ENCODE measurements at regions not wholly inside any gene's neighbourhood (a gene's known extent, or its start where the extent isn't known, plus 50 kb on each side); places are given as distances from the start of the nearest gene placed in this dataset.
"Not testable (repeated sequence)": the region's sequence is repeated elsewhere in the genome, so short reads cannot be mapped to it uniquely, and the experiment has no call there.

- CTCF ChIA-PET = interaction anchor here (0.9 kb wide), 1 partner anchor 9 kb away, joined by 3 read pairs; no protein-coding TSS in a partner anchor
- intact Hi-C loops (cut with DNase I, micrococcal nuclease) = no loop called here
- Mint-ChIP-seq H3K4me1 (no peaks in the 10 kb centered on the region), H3K27me3 (peaks cover 1% of the 10 kb centered on the region), H3K36me3 (ENCODE audit: low read depth) (no peaks in the 10 kb centered on the region), H3K27ac (no peak overlapping the region), H3K9me3 (ENCODE audit: low read depth) (no peaks in the 10 kb centered on the region), H3K4me3 (no peak overlapping the region)
- no peak for DNase-seq
- no peak for ATAC-seq
- POLR2A ChIA-PET = no interaction called here
Measured at GRCh38 chr6:153367021-153367420, 235.9 kb upstream of the RGS17 start.

GRCh38 chr6:153357391-153357790 is 226.3 kb upstream of the RGS17 start:
- no peaks in the 10 kb centered on the region for H3K4me1 Mint-ChIP-seq
- no peaks in the 10 kb centered on the region for H3K27me3 Mint-ChIP-seq
- no peak for DNase-seq
- peaks cover 2% of the 10 kb centered on the region for H3K9me3 Mint-ChIP-seq (ENCODE audit: low read depth)
- ChIA-PET POLR2A (no interaction called here), CTCF (no interaction called here)
- no peak overlapping the region for H3K27ac Mint-ChIP-seq
- ATAC-seq = no peak
- intact Hi-C loops (cut with DNase I, micrococcal nuclease) = no loop called here
- H3K36me3 Mint-ChIP-seq (ENCODE audit: low read depth) = no peaks in the 10 kb centered on the region
- no peak overlapping the region for H3K4me3 Mint-ChIP-seq

GRCh38 chr6:153340568-153340967 is 209.5 kb upstream of the RGS17 start:
- ChIA-PET POLR2A (no interaction called here), CTCF (interaction anchor here (0.7 kb wide), 1 partner anchor 304 kb away, joined by 4 read pairs; no protein-coding TSS in a partner anchor)
- no peaks in the 10 kb centered on the region for H3K27me3 Mint-ChIP-seq
- no peak overlapping the region for H3K4me3 Mint-ChIP-seq
- H3K4me1 Mint-ChIP-seq = no peaks in the 10 kb centered on the region
- H3K36me3 Mint-ChIP-seq (ENCODE audit: low read depth) = no peaks in the 10 kb centered on the region
- H3K27ac Mint-ChIP-seq = no peak overlapping the region
- ATAC-seq (no peak), DNase-seq (no peak)
- H3K9me3 Mint-ChIP-seq (ENCODE audit: low read depth) = peaks cover 2% of the 10 kb centered on the region
- intact Hi-C loops (cut with DNase I, micrococcal nuclease) = no loop called here

- H3K27ac Mint-ChIP-seq = no peak overlapping the region
- no peaks in the 10 kb centered on the region for H3K36me3 Mint-ChIP-seq (ENCODE audit: low read depth)
- CTCF ChIA-PET = no interaction called here
- ATAC-seq (no peak), DNase-seq (no peak)
- intact Hi-C loops (cut with DNase I, micrococcal nuclease) = no loop called here
- no peak overlapping the region for H3K4me3 Mint-ChIP-seq
- no peaks in the 10 kb centered on the region for H3K4me1 Mint-ChIP-seq
- no peaks in the 10 kb centered on the region for H3K27me3 Mint-ChIP-seq
- POLR2A ChIA-PET = no interaction called here
- peaks cover 4% of the 10 kb centered on the region for H3K9me3 Mint-ChIP-seq (ENCODE audit: low read depth)
Measured at GRCh38 chr6:153334121-153334520, 203.0 kb upstream of the RGS17 start.

- POLR2A ChIA-PET, H3K27ac Mint-ChIP-seq, H3K4me3 Mint-ChIP-seq: not testable (repeated sequence)
Measured at GRCh38 chr6:153331221-153331620, 200.1 kb upstream of the RGS17 start.

GRCh38 chr6:153328194-153328593 is 197.1 kb upstream of the RGS17 start:
- POLR2A ChIA-PET = no interaction called here
- Mint-ChIP-seq H3K36me3 (ENCODE audit: low read depth) (no peaks in the 10 kb centered on the region), H3K4me1 (no peaks in the 10 kb centered on the region), H3K27me3 (no peaks in the 10 kb centered on the region), H3K4me3 (no peak overlapping the region), H3K27ac (no peak overlapping the region), H3K9me3 (ENCODE audit: low read depth) (peaks cover 1% of the 10 kb centered on the region)
- CTCF ChIA-PET = no interaction called here
- no peak for ATAC-seq
- intact Hi-C loops (cut with DNase I, micrococcal nuclease) = no loop called here
- DNase-seq = no peak

More at GRCh38 chr6:153331221-153331620, 200.1 kb upstream of the RGS17 start:
- H3K9me3 Mint-ChIP-seq (ENCODE audit: low read depth); CTCF ChIA-PET; ATAC-seq; H3K4me1 Mint-ChIP-seq; DNase-seq; intact Hi-C loops (cut with DNase I, micrococcal nuclease); H3K36me3 Mint-ChIP-seq (ENCODE audit: low read depth); H3K27me3 Mint-ChIP-seq: not testable (repeated sequence)

GRCh38 chr6:153325661-153326060 is 194.6 kb upstream of the RGS17 start:
- intact Hi-C loops (cut with DNase I, micrococcal nuclease) = no loop called here
- H3K9me3 Mint-ChIP-seq (ENCODE audit: low read depth) = no peaks in the 10 kb centered on the region
- no peaks in the 10 kb centered on the region for H3K36me3 Mint-ChIP-seq (ENCODE audit: low read depth)
- ATAC-seq (no peak), DNase-seq (no peak)
- no peaks in the 10 kb centered on the region for H3K27me3 Mint-ChIP-seq
- no peaks in the 10 kb centered on the region for H3K4me1 Mint-ChIP-seq
- H3K27ac Mint-ChIP-seq = no peak overlapping the region
- no peak overlapping the region for H3K4me3 Mint-ChIP-seq
- POLR2A ChIA-PET = no interaction called here
- CTCF ChIA-PET = no interaction called here

GRCh38 chr6:153312634-153313033 is 181.6 kb upstream of the RGS17 start:
- POLR2A ChIA-PET = no interaction called here

GRCh38 chr6:153309651-153310050 is 178.6 kb upstream of the RGS17 start:
- no peak overlapping the region for H3K4me3 Mint-ChIP-seq
- no peaks in the 10 kb centered on the region for H3K9me3 Mint-ChIP-seq (ENCODE audit: low read depth)
- no peaks in the 10 kb centered on the region for H3K36me3 Mint-ChIP-seq (ENCODE audit: low read depth)
- H3K27ac Mint-ChIP-seq = no peak overlapping the region
- DNase-seq (no peak), ATAC-seq (no peak)
- CTCF ChIA-PET = interaction anchor here (0.6 to 0.7 kb wide), 2 partner anchors 24 to 510 kb away, joined by 3 read pairs; no protein-coding TSS in a partner anchor
- H3K4me1 Mint-ChIP-seq = no peaks in the 10 kb centered on the region
- POLR2A ChIA-PET = no interaction called here
- peaks cover 2% of the 10 kb centered on the region for H3K27me3 Mint-ChIP-seq
- intact Hi-C loops (cut with DNase I, micrococcal nuclease) = loop anchor here (5.0 kb wide), 2 partner anchors 277 to 447 kb away; no protein-coding TSS in a partner anchor

More at GRCh38 chr6:153312634-153313033, 181.6 kb upstream of the RGS17 start:
- Mint-ChIP-seq H3K27me3 (peaks cover 2% of the 10 kb centered on the region), H3K9me3 (ENCODE audit: low read depth) (no peaks in the 10 kb centered on the region), H3K4me3 (no peak overlapping the region), H3K27ac (no peak overlapping the region), H3K36me3 (ENCODE audit: low read depth) (no peaks in the 10 kb centered on the region), H3K4me1 (no peaks in the 10 kb centered on the region)
- ATAC-seq (peak; percentile 51), DNase-seq (peak; percentile 65)
- intact Hi-C loops (cut with DNase I, micrococcal nuclease) = loop anchor here (1.0 to 5.0 kb wide), 4 partner anchors 81 to 450 kb away; no protein-coding TSS in a partner anchor
- CTCF ChIA-PET = interaction anchor here (0.8 to 1.0 kb wide), 3 partner anchors 11 to 288 kb away, joined by 3 to 5 read pairs (median 4); no protein-coding TSS in a partner anchor

- no peak overlapping the region for H3K27ac Mint-ChIP-seq
- DNase-seq (no peak), ATAC-seq (no peak)
- no peak overlapping the region for H3K4me3 Mint-ChIP-seq
- H3K27me3 Mint-ChIP-seq = no peaks in the 10 kb centered on the region
- H3K36me3 Mint-ChIP-seq (ENCODE audit: low read depth) = no peaks in the 10 kb centered on the region
- no peaks in the 10 kb centered on the region for H3K9me3 Mint-ChIP-seq (ENCODE audit: low read depth)
- POLR2A ChIA-PET = no interaction called here
- no peaks in the 10 kb centered on the region for H3K4me1 Mint-ChIP-seq
- CTCF ChIA-PET = no interaction called here
- intact Hi-C loops (cut with DNase I, micrococcal nuclease) = no loop called here
Measured at GRCh38 chr6:153302133-153302532, 171.1 kb upstream of the RGS17 start.

- ChIA-PET CTCF (interaction anchor here (0.6 kb wide), 2 partner anchors 128 to 989 kb away, joined by 3 to 5 read pairs; no protein-coding TSS in a partner anchor), POLR2A (no interaction called here)
- ATAC-seq = no peak
- Mint-ChIP-seq H3K9me3 (ENCODE audit: low read depth) (no peaks in the 10 kb centered on the region), H3K27me3 (no peaks in the 10 kb centered on the region), H3K4me3 (no peak overlapping the region), H3K36me3 (ENCODE audit: low read depth) (no peaks in the 10 kb centered on the region), H3K4me1 (no peaks in the 10 kb centered on the region), H3K27ac (no peak overlapping the region)
- no peak for DNase-seq
- intact Hi-C loops (cut with DNase I, micrococcal nuclease) = no loop called here
Measured at GRCh38 chr6:153301602-153302001, 170.5 kb upstream of the RGS17 start.

GRCh38 chr6:153282456-153282855 is 151.4 kb upstream of the RGS17 start:
- H3K9me3 Mint-ChIP-seq (ENCODE audit: low read depth); H3K4me1 Mint-ChIP-seq; intact Hi-C loops (cut with DNase I, micrococcal nuclease); H3K4me3 Mint-ChIP-seq; DNase-seq; POLR2A ChIA-PET; H3K27me3 Mint-ChIP-seq; ATAC-seq; H3K27ac Mint-ChIP-seq; H3K36me3 Mint-ChIP-seq (ENCODE audit: low read depth): not testable (repeated sequence)
- CTCF ChIA-PET = interaction anchor here (0.6 kb wide), 1 partner anchor 14 kb away, joined by 3 read pairs; no protein-coding TSS in a partner anchor

- Mint-ChIP-seq H3K36me3 (ENCODE audit: low read depth) (no peaks in the 10 kb centered on the region), H3K4me1 (no peaks in the 10 kb centered on the region), H3K4me3 (no peak overlapping the region), H3K9me3 (ENCODE audit: low read depth) (peaks cover 2% of the 10 kb centered on the region), H3K27ac (no peak overlapping the region), H3K27me3 (peaks cover 2% of the 10 kb centered on the region)
- DNase-seq = no peak
- no peak for ATAC-seq
- ChIA-PET POLR2A (no interaction called here), CTCF (no interaction called here)
- intact Hi-C loops (cut with DNase I, micrococcal nuclease) = no loop called here
Measured at GRCh38 chr6:153275997-153276396, 144.9 kb upstream of the RGS17 start.
